Stimulated activated CD4-positive, alpha-beta T cell treated with anti-CD3 and anti-CD28 coated beads, Interleukin-12 subunit alpha, Interleukin-12 subunit beta, amount 100 ng/mL, for 4 hours (primary cell): ENCODE measurements at regions not wholly inside any gene's neighbourhood (a gene's known extent, or its start where the extent isn't known, plus 50 kb on each side); places are given as distances from the start of the nearest gene placed in this dataset.
"Not testable (repeated sequence)": the region's sequence is repeated elsewhere in the genome, so short reads cannot be mapped to it uniquely, and the experiment has no call there.

Source experiments
- DNase-seq: peaks from one replicate; pipeline ENCODE4 v3.0.0-alpha.2; 2020

GRCh38 chr2:234861841-234862735 is 89.7 kb upstream of the SH3BP4 start:
- DNase-seq = no peak

GRCh38 chr2:234859330-234859872 is 92.4 kb upstream of the SH3BP4 start:
- not testable (repeated sequence) for DNase-seq

- no peak for DNase-seq
These were observed 93.0 kb upstream of the SH3BP4 start for GRCh38 chr2:234858790-234859329.

GRCh38 chr2:234858145-234858544 is 93.7 kb upstream of the SH3BP4 start:
- DNase-seq = no peak

GRCh38 chr2:234853729-234854128 is 98.1 kb upstream of the SH3BP4 start:
- no peak for DNase-seq

- no peak for DNase-seq
These were observed 98.9 kb upstream of the SH3BP4 start for GRCh38 chr2:234852941-234853340.

GRCh38 chr2:234852035-234852434 is 99.8 kb upstream of the SH3BP4 start:
- DNase-seq = no peak

- DNase-seq = no peak
These were observed 100.4 kb upstream of the SH3BP4 start for GRCh38 chr2:234851451-234851850.

GRCh38 chr2:234850818-234851217 is 101.0 kb upstream of the SH3BP4 start:
- DNase-seq = no peak

GRCh38 chr2:234849678-234850077 is 102.1 kb upstream of the SH3BP4 start:
- DNase-seq = no peak

- no peak for DNase-seq
These were observed 103.2 kb upstream of the SH3BP4 start for GRCh38 chr2:234848578-234848977.

- DNase-seq = no peak
These were observed 104.2 kb upstream of the SH3BP4 start for GRCh38 chr2:234847639-234848038.

- DNase-seq = no peak
These were observed 104.5 kb upstream of the SH3BP4 start for GRCh38 chr2:234847364-234847635.

- no peak for DNase-seq
These were observed 105.0 kb upstream of the SH3BP4 start for GRCh38 chr2:234846599-234847363.

GRCh38 chr2:234845602-234846590 is 105.9 kb upstream of the SH3BP4 start:
- no peak for DNase-seq

- DNase-seq = no peak
These were observed 108.4 kb upstream of the SH3BP4 start for GRCh38 chr2:234843411-234843810.

- no peak for DNase-seq
These were observed 109.1 kb upstream of the SH3BP4 start for GRCh38 chr2:234842753-234843152.

GRCh38 chr2:234841321-234842015 is 110.3 kb upstream of the SH3BP4 start:
- no peak for DNase-seq

GRCh38 chr2:234840336-234840735 is 111.5 kb upstream of the SH3BP4 start:
- no peak for DNase-seq

- no peak for DNase-seq
These were observed 112.5 kb upstream of the SH3BP4 start for GRCh38 chr2:234839285-234839684.

- DNase-seq = no peak
These were observed 115.5 kb upstream of the SH3BP4 start for GRCh38 chr2:234836271-234836670.

GRCh38 chr2:234835738-234836137 is 116.1 kb upstream of the SH3BP4 start:
- DNase-seq = no peak
